Stomach (tissue), 8 donors: ENCODE measurements at regions not wholly inside any gene's neighbourhood (a gene's known extent, or its start where the extent isn't known, plus 50 kb on each side); places are given as distances from the start of the nearest gene placed in this dataset.

ENCODE experiments used
- DNase-seq, 2 donors: peaks; one replicate each; pipeline versions ENCODE4 v3.0.0 to v3.0.0-alpha.2; 2013 to 2019
- H3K27ac ChIP-seq, 5 donors: fragments of 200-600 bp in 4 of 5; sonication (generic) in 4 of 5; one replicate each; pipeline ENCODE4 v1.5.1; 2013 to 2019; ENCODE audit warnings: mild to moderate bottlenecking in 1 of 5, moderate library complexity in 1 of 5
- H3K27me3 ChIP-seq, 3 donors: fragments of 200-600 bp; sonication (generic); one replicate each; pipeline ENCODE4 v1.5.1; 2017 to 2019; ENCODE audit warnings: mixed run types in 1 of 3
- H3K36me3 ChIP-seq, 4 donors: fragments of 200-600 bp; sonication (generic); 1 replicate in 3 of 4; 2 replicates in 1 of 4; pipeline ENCODE4 v1.5.1; 2016 to 2019
- H3K4me1 ChIP-seq, 4 donors: fragments of 200-600 bp; sonication (generic); one replicate each; pipeline ENCODE4 v1.5.1; 2016 to 2019
- H3K4me3 ChIP-seq, 4 donors: fragments of 200-600 bp; sonication (generic) in 3 of 4; one replicate each; pipeline ENCODE4 v1.5.1; 2016 to 2019; ENCODE audit warnings: mild to moderate bottlenecking in 1 of 4
- H3K9me3 ChIP-seq, 4 donors: fragments of 200-600 bp; sonication (generic); one replicate each; pipeline ENCODE4 v1.5.1; 2016 to 2019
- EP300 ChIP-seq: sonication (generic); formaldehyde crosslinking; IDR thresholded peaks from one replicate; pipeline ENCODE4 v1.6.1; 2017; ENCODE audit warnings: antibody characterized with exemption
- POLR2A ChIP-seq, 4 donors: fragments of 450-650 bp; IDR thresholded peaks; one replicate each; pipeline ENCODE4 v1.6.1; 2016; ENCODE audit warnings: antibody characterized with exemption in 4 of 4, control low read depth in 2 of 4, mild to moderate bottlenecking in 1 of 4, moderate library complexity in 1 of 4
- POLR2AphosphoS5 ChIP-seq, 3 donors: sonication (generic); formaldehyde crosslinking; IDR thresholded peaks; one replicate each; pipeline ENCODE4 v1.6.1; 2016; ENCODE audit warnings: antibody characterized with exemption in 3 of 3
- WGBS, 5 donors: extraction: QIAGEN DNeasy Blood & Tissue Kit in 3 of 5; methylation state at CpG; one replicate each; pipeline versions ENCODE4 v1.1.5 to v1.1.7; 2013 to 2018; 5-methylcytosine and 5-hydroxymethylcytosine counted together
- intact Hi-C: fragments of 100-400 bp; cut with DNase I; formaldehyde crosslinking; loops from one replicate; pipeline ENCODE4 v1.15.1; 2023; ENCODE audit warnings: low total_unique reads
- TF ChIP-seq, protein P1 (sequence below), 7 experiments: fragments of 450-650 bp in 4 of 7; fragments of 200-600 bp in 3 of 7; sonication (generic) in 3 of 7; IDR thresholded peaks; one replicate each; pipeline ENCODE4 v1.5.1; 2016 to 2019; ENCODE audit warnings: antibody characterized with exemption in 7 of 7, control low read depth in 2 of 7, mild to moderate bottlenecking in 1 of 7
- donor health status: healthy with polysubstance abuse.
- donor health status: Bipolar disorder and iron deficiency.
- donor health status: healthy.

- WGBS, 5 donors, result 82 to 86% (median 85%) methylated on average over 8 of the region's 8 CpGs
- Histone ChIP-seq H3K36me3 (no peaks in the 10 kb centered on the region), H3K4me1 (peaks cover 0 to 10% (median 0%) of the 10 kb centered on the region in 4 donors), H3K27ac (no peak overlapping the region), H3K4me3 (no peak overlapping the region), H3K27me3 (peaks cover 0 to 17% (median 0%) of the 10 kb centered on the region in 3 donors), H3K9me3 (peaks cover 0 to 19% (median 6%) of the 10 kb centered on the region in 4 donors)
- TF ChIP-seq EP300 (no peak), POLR2AphosphoS5 (IDR thresholded peaks at IDR 0.05) (no peak), POLR2A (IDR thresholded peaks at IDR 0.05) (no peak)
- TF ChIP-seq, protein P1, sequence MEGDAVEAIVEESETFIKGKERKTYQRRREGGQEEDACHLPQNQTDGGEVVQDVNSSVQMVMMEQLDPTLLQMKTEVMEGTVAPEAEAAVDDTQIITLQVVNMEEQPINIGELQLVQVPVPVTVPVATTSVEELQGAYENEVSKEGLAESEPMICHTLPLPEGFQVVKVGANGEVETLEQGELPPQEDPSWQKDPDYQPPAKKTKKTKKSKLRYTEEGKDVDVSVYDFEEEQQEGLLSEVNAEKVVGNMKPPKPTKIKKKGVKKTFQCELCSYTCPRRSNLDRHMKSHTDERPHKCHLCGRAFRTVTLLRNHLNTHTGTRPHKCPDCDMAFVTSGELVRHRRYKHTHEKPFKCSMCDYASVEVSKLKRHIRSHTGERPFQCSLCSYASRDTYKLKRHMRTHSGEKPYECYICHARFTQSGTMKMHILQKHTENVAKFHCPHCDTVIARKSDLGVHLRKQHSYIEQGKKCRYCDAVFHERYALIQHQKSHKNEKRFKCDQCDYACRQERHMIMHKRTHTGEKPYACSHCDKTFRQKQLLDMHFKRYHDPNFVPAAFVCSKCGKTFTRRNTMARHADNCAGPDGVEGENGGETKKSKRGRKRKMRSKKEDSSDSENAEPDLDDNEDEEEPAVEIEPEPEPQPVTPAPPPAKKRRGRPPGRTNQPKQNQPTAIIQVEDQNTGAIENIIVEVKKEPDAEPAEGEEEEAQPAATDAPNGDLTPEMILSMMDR (IDR thresholded peaks at IDR 0.05), result no peak
- no peak for DNase-seq
- intact Hi-C loops, result no loop called here
These were observed 70.1 kb downstream of the NRN1 start for GRCh38 chr6:5936631-5937030.

DNA sequence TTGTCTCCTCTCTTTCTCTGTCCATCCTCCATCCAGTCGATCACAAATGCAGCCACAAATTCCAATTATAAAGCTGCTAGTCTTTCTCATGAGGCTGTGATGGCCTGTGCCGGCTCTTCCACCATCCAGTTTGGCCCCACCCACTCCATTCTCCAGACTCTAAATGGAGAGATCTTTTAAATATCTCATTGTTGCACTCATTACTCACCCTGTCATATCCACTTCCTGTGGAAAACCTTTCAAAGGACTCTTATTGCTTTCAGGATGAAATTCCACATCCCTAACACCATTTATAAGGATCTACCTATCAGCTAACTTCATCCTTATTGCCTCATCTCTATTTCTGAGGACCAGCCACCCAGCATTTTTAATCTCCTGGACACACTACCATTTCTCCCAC, 70.6 kb downstream of the NRN1 start:
- Histone ChIP-seq H3K36me3 (no peaks in the 10 kb centered on the region), H3K27me3 (peaks cover 0 to 18% (median 0%) of the 10 kb centered on the region in 3 donors), H3K4me1 (peaks cover 0 to 9% (median 0%) of the 10 kb centered on the region in 4 donors), H3K9me3 (peaks cover 0 to 19% (median 6%) of the 10 kb centered on the region in 4 donors), H3K27ac (no peak overlapping the region), H3K4me3 (no peak overlapping the region)
- TF ChIP-seq, protein P1 (IDR thresholded peaks at IDR 0.05), result no peak
- TF ChIP-seq EP300 (no peak), POLR2A (IDR thresholded peaks at IDR 0.05) (no peak), POLR2AphosphoS5 (IDR thresholded peaks at IDR 0.05) (no peak)
- intact Hi-C loops, result no loop called here
- WGBS, 5 donors, result 66 to 80% (median 68%) methylated on average over 2 of the region's 2 CpGs
- DNase-seq, result no peak

DNA sequence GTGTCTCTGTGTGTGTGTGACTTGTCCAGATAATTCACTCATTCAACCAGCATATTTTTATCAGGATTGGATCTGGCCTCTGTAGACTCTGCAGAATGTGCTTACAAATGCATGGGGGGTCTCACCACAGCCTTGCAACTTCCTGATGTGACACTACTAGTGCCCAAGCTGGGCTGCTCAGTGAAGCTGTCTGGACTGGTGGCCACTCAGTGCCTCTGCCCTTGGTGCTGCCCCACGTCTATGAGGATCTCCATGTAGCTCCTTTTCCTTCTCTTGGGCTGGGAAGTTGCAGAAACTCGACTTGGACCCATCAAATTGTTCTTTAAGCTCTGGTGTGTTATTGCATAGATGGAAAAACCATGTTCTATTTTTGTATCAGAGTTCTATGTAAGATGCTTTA, 75.8 kb downstream of the NRN1 start:
- peaks cover 0 to 17% (median 0%) of the 10 kb centered on the region in 3 donors for H3K27me3 ChIP-seq
- no peak for DNase-seq
- TF ChIP-seq POLR2AphosphoS5 (IDR thresholded peaks at IDR 0.05), result no peak
- no peak for TF ChIP-seq POLR2A (IDR thresholded peaks at IDR 0.05)
- TF ChIP-seq, protein P1 (IDR thresholded peaks at IDR 0.05), result no peak
- TF ChIP-seq EP300, result no peak
- no peaks in the 10 kb centered on the region for H3K36me3 ChIP-seq
- intact Hi-C loops, result no loop called here
- 25 to 39% (median 34%) methylated on average over 2 of the region's 2 CpGs for WGBS, 5 donors
- H3K4me3 ChIP-seq, result no peak overlapping the region
- H3K9me3 ChIP-seq, result peaks cover 3 to 30% (median 14%) of the 10 kb centered on the region in 4 donors
- H3K27ac ChIP-seq, result no peak overlapping the region
- H3K4me1 ChIP-seq, result no peaks in the 10 kb centered on the region

- no peak for DNase-seq
- Histone ChIP-seq H3K36me3 (no peaks in the 10 kb centered on the region), H3K27me3 (peaks cover 0 to 17% (median 0%) of the 10 kb centered on the region in 3 donors), H3K27ac (no peak overlapping the region), H3K4me3 (no peak overlapping the region), H3K4me1 (no peaks in the 10 kb centered on the region), H3K9me3 (peaks cover 3 to 35% (median 17%) of the 10 kb centered on the region in 4 donors)
- no peak for TF ChIP-seq POLR2A (IDR thresholded peaks at IDR 0.05)
- no peak for TF ChIP-seq EP300
- TF ChIP-seq, protein P1 (IDR thresholded peaks at IDR 0.05), result no peak
- TF ChIP-seq POLR2AphosphoS5 (IDR thresholded peaks at IDR 0.05), result no peak
- intact Hi-C loops, result no loop called here
- 66 to 70% (median 68%) methylated on average over 4 of the region's 4 CpGs for WGBS, 5 donors
These were observed 76.5 kb downstream of the NRN1 start for GRCh38 chr6:5930143-5930770.
